IMR-90 (cell line): ENCODE measurements at regions not wholly inside any gene's neighbourhood (a gene's known extent, or its start where the extent isn't known, plus 50 kb on each side); places are given as distances from the start of the nearest gene placed in this dataset.

Source experiments
- ATAC-seq: fragments of 200-7000 bp; cut with Tn5 transposase; 2 replicates; pipeline ENCODE4 v1.9.1; 2020; ENCODE audit warnings: low read depth, mild to moderate bottlenecking, moderate library complexity
- BruUV-seq: library from RNA; stranded (reverse); fragments of 400-500 nt; replicated peaks from 2 replicates; lab custom pipeline; 2021; lab: Mats Ljungman, UMichigan
- CTCF ChIA-PET: fragments of 300-600 bp; formaldehyde crosslinking; extraction: SDS; loops from one replicate; lab custom pipeline; 2021; ENCODE audit warnings: antibody characterized with exemption; lab: Yijun Ruan, JAX
- POLR2A ChIA-PET: fragments of 300-600 bp; sonication (Branson Sonifier 250); formaldehyde crosslinking; loops from one replicate; lab custom pipeline; 2022; ENCODE audit warnings: antibody characterized with exemption; ENCODE audit not compliant: unreplicated experiment; lab: Charles Lee
- DNase-seq: peaks from one replicate; pipeline ENCODE4 v3.0.0; 2013
- H2AFZ ChIP-seq: replicated peaks from 2 replicates; pipeline ENCODE3; 2013; ENCODE audit warnings: low read length, mild to moderate bottlenecking; ENCODE audit not compliant: poor library complexity
- H2AK5ac ChIP-seq: 2 replicates; pipeline ENCODE4 v1.6.1; 2013; ENCODE audit warnings: low read depth, low read length, inconsistent platforms
- H2AK9ac ChIP-seq: replicated peaks from 2 replicates; pipeline ENCODE3; 2013; ENCODE audit warnings: mild to moderate bottlenecking, low read depth, low read length, moderate library complexity; ENCODE audit not compliant: poor library complexity
- H2BK120ac ChIP-seq: 2 replicates; pipeline ENCODE4 v1.6.1; 2013; ENCODE audit warnings: low read depth, low read length, inconsistent platforms
- H2BK15ac ChIP-seq: 3 replicates; pipeline ENCODE4 v1.6.1; 2013; ENCODE audit warnings: low read depth, low read length, inconsistent platforms
- H2BK20ac ChIP-seq: 2 replicates; pipeline ENCODE4 v1.6.1; 2013; ENCODE audit warnings: low read depth, mild to moderate bottlenecking, inconsistent platforms, low read length, moderate library complexity
- H2BK5ac ChIP-seq: 2 replicates; pipeline ENCODE4 v1.6.1; 2013; ENCODE audit warnings: mild to moderate bottlenecking, low read depth, low read length, inconsistent platforms; ENCODE audit not compliant: poor library complexity, severe bottlenecking
- H3K14ac ChIP-seq: replicated peaks from 2 replicates; pipeline ENCODE4 v1.6.1; 2013; ENCODE audit warnings: low read depth, low read length, inconsistent platforms
- H3K18ac ChIP-seq: 2 replicates; pipeline ENCODE4 v1.6.1; 2013; ENCODE audit warnings: low read depth, low read length, control low read depth
- H3K23ac ChIP-seq: 2 replicates; pipeline ENCODE4 v1.6.1; 2013; ENCODE audit warnings: low read depth, low read length, inconsistent platforms
- H3K27ac ChIP-seq: 2 replicates; pipeline ENCODE4 v1.5.1; 2013; ENCODE audit warnings: mild to moderate bottlenecking, control low read depth, low read length; ENCODE audit not compliant: insufficient read depth
- H3K27me3 ChIP-seq: 2 replicates; pipeline ENCODE4 v1.6.1; 2013; ENCODE audit warnings: low read length; ENCODE audit not compliant: control insufficient read depth, insufficient read depth
- H3K36me3 ChIP-seq: 2 replicates; pipeline ENCODE4 v1.6.1; 2013; ENCODE audit warnings: low read length, mixed read lengths; ENCODE audit not compliant: control insufficient read depth, insufficient read depth
- H3K4ac ChIP-seq: 2 replicates; pipeline ENCODE4 v1.6.1; 2013; ENCODE audit warnings: low read depth, low read length, inconsistent platforms
- H3K4me1 ChIP-seq: 2 replicates; pipeline ENCODE4 v1.6.1; 2013; ENCODE audit warnings: low read length, mixed read lengths; ENCODE audit not compliant: control insufficient read depth, insufficient read depth
- H3K4me2 ChIP-seq: 2 replicates; pipeline ENCODE4 v1.6.1; 2013; ENCODE audit warnings: low read depth, mild to moderate bottlenecking, control low read depth, low read length, moderate library complexity
- H3K4me3 ChIP-seq: 2 replicates; pipeline ENCODE4 v1.5.1; 2013; ENCODE audit warnings: low read depth, mild to moderate bottlenecking, control low read depth, low read length, moderate library complexity; ENCODE audit not compliant: insufficient read depth
- H3K56ac ChIP-seq: 2 replicates; pipeline ENCODE4 v1.6.1; 2013; ENCODE audit warnings: low read length, inconsistent platforms; ENCODE audit not compliant: insufficient read depth; ENCODE audit errors: extremely low read depth
- H3K79me1 ChIP-seq, 2 experiments: 2 replicates each; pipeline ENCODE4 v1.6.1; 2013; ENCODE audit warnings: low read length in 2 of 2, inconsistent platforms in 1 of 2, low read depth in 1 of 2
- H3K9ac ChIP-seq: 2 replicates; pipeline ENCODE4 v1.6.1; 2013; ENCODE audit warnings: low read depth, low read length, control low read depth
- H3K9me1 ChIP-seq: 2 replicates; pipeline ENCODE4 v1.6.1; 2013; ENCODE audit warnings: low read length, inconsistent platforms; ENCODE audit not compliant: insufficient read depth
- H3K9me3 ChIP-seq: 2 replicates; pipeline ENCODE4 v1.6.1; 2013; ENCODE audit warnings: low read length; ENCODE audit not compliant: control insufficient read depth, insufficient read depth
- H4K20me1 ChIP-seq: 2 replicates; pipeline ENCODE4 v1.6.1; 2013; ENCODE audit warnings: low read length, inconsistent platforms; ENCODE audit not compliant: insufficient read depth
- H4K5ac ChIP-seq: 2 replicates; pipeline ENCODE4 v1.6.1; 2013; ENCODE audit warnings: mild to moderate bottlenecking, low read depth, low read length, control low read depth
- H4K8ac ChIP-seq, 2 experiments: 2 replicates each; pipeline ENCODE4 v1.6.1; 2013; ENCODE audit warnings: low read depth in 2 of 2, low read length in 2 of 2, control low read depth in 1 of 2, inconsistent platforms in 1 of 2
- H4K91ac ChIP-seq: 2 replicates; pipeline ENCODE4 v1.6.1; 2013; ENCODE audit warnings: low read depth, low read length, inconsistent platforms; ENCODE audit not compliant: insufficient read depth
- MAFK ChIP-seq: IDR thresholded peaks from 2 replicates; pipeline ENCODE4 v1.6.1; 2012; ENCODE audit warnings: low read depth, low read length, improper control_type of control experiment
- WGBS, 2 experiments: methylation state at CpG; one replicate each; pipeline versions ENCODE4 v1.1.5 to v1.1.7; 2013; ENCODE audit warnings: missing lambda C conversion rate in 2 of 2; ENCODE audit not compliant: insufficient read length in 1 of 2; ENCODE audit errors: extremely low coverage in 2 of 2; 5-methylcytosine and 5-hydroxymethylcytosine counted together
- dilution Hi-C: fragments of 300-500 bp; cut with HindIII; formaldehyde crosslinking; loops from one replicate; pipeline ENCODE4 v1.14.3; 2018; ENCODE audit warnings: low sequenced_read_pairs; ENCODE audit not compliant: unreplicated experiment
- in situ Hi-C: fragments of 300-500 bp; cut with MboI; formaldehyde crosslinking; loops from 3 replicates; pipeline ENCODE4 v1.14.3; 2019; ENCODE audit warnings: low sequenced_read_pairs, inconsistent platforms, mixed read lengths
- intact Hi-C: fragments of 100-400 bp; cut with micrococcal nuclease; formaldehyde crosslinking; loops from 2 replicates; pipeline ENCODE4 v1.10.0; 2022

DNA sequence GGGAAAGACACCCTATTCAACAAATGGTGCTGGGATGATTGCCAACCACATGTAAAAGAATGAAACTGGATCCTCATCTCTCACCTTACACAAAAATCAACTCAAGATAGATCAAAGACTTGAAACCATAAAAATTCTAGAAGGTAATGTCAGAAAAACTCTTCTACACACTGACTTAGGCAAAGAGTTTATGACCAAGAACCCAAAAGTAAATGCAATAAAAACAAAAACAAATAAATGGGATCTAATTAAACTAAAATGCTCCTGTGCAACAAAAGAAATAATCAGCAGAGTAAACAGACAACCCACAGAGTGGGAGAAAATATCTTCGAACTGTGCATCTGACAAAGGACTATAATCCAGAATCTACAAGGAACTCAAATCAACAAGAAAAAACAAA, 504.2 kb upstream of the MBL2 start:
- Histone ChIP-seq H3K9me1 (no peaks in the 10 kb centered on the region), H2BK5ac (no peak overlapping the region), H3K4me1 (no peaks in the 10 kb centered on the region), H3K9me3 (no peaks in the 10 kb centered on the region), H4K8ac (no peak overlapping the region), H2AK5ac (no peak overlapping the region), H3K18ac (no peak overlapping the region), H4K20me1 (no peaks in the 10 kb centered on the region), H3K4me3 (no peak overlapping the region), H3K4ac (no peak overlapping the region), H3K56ac (no peak overlapping the region), H3K79me1 (no peaks in the 10 kb centered on the region), H3K4me2 (no peak overlapping the region), H2BK15ac (no peak overlapping the region), H2AK9ac (no peak overlapping the region), H3K36me3 (no peaks in the 10 kb centered on the region), H2AFZ (no peak overlapping the region), H2BK120ac (no peak overlapping the region), H3K9ac (no peak overlapping the region), H4K5ac (no peak overlapping the region), H3K14ac (no peak overlapping the region), H4K91ac (no peak overlapping the region), H3K27ac (no peak overlapping the region), H3K27me3 (no peaks in the 10 kb centered on the region), H3K23ac (no peak overlapping the region), H2BK20ac (no peak overlapping the region)
- ATAC-seq (no peak), DNase-seq (no peak)
- BruUV-seq: no TSS peak
- ChIA-PET POLR2A (no interaction called here), CTCF (no interaction called here)
- in situ Hi-C loops (no loop called here), dilution Hi-C loops (no loop called here), intact Hi-C loops (no loop called here)
- WGBS, 2 experiments: no CpG with 5 or more reads among the region's 1 CpG
- TF ChIP-seq MAFK: no peak
